SK-N-SH treated with all-trans-retinoic acid at 6 μM for 48 hours (cell line): ENCODE measurements at regions not wholly inside any gene's neighbourhood (a gene's known extent, or its start where the extent isn't known, plus 50 kb on each side); places are given as distances from the start of the nearest gene placed in this dataset.

Source experiments
- ATAC-seq: fragments of 200-7000 bp; cut with Tn5 transposase; 3 replicates; pipeline ENCODE4 v1.9.1; 2020; ENCODE audit warnings: mild to moderate bottlenecking, moderate library complexity
- ARNTL ChIP-seq: fragments of 450-650 bp; formaldehyde crosslinking; IDR thresholded peaks from 2 replicates; pipeline ENCODE4 v1.5.0; 2020; ENCODE audit warnings: low read depth, mild to moderate bottlenecking, moderate library complexity, borderline replicate concordance
- BACH2 ChIP-seq: fragments of 250-450 bp; sonication (Bioruptor Pico); IDR thresholded peaks from 2 replicates; pipeline ENCODE4 v1.9.0; 2021; ENCODE audit warnings: mild to moderate bottlenecking, borderline replicate concordance
- CSDC2 ChIP-seq: fragments of 250-450 bp; sonication (Bioruptor Pico); IDR thresholded peaks from 2 replicates; pipeline ENCODE4 v1.5.0; 2020; ENCODE audit warnings: mild to moderate bottlenecking, moderate library complexity
- ESRRG ChIP-seq: fragments of 250-450 bp; sonication (Bioruptor Pico); IDR thresholded peaks from 2 replicates; pipeline ENCODE4 v1.6.1; 2021; ENCODE audit warnings: mild to moderate bottlenecking
- GLIS3 ChIP-seq: fragments of 250-450 bp; sonication (Bioruptor Pico); IDR thresholded peaks from 2 replicates; pipeline ENCODE4 v1.5.0; 2020; ENCODE audit warnings: mild to moderate bottlenecking, moderate library complexity
- ISL1 ChIP-seq: fragments of 250-450 bp; sonication (Bioruptor Pico); IDR thresholded peaks from 2 replicates; pipeline ENCODE4 v2.1.2; 2022; ENCODE audit warnings: mild to moderate bottlenecking, moderate library complexity
- OSR1 ChIP-seq: fragments of 250-450 bp; sonication (Bioruptor Pico); IDR thresholded peaks from 2 replicates; pipeline ENCODE4 v1.8.0; 2022; ENCODE audit warnings: moderate library complexity, mild to moderate bottlenecking, inconsistent platforms
- POU6F1 ChIP-seq: fragments of 250-450 bp; sonication (Bioruptor Pico); IDR thresholded peaks from 2 replicates; pipeline ENCODE4 v1.8.0; 2021; ENCODE audit warnings: low read depth, mild to moderate bottlenecking, moderate library complexity, borderline replicate concordance
- PPARA ChIP-seq: fragments of 250-450 bp; sonication (Bioruptor Pico); IDR thresholded peaks from 2 replicates; pipeline ENCODE4 v1.5.0; 2020; ENCODE audit warnings: mild to moderate bottlenecking, borderline replicate concordance
- RARB ChIP-seq: fragments of 250-450 bp; sonication (Bioruptor Pico); IDR thresholded peaks from 2 replicates; pipeline ENCODE4 v1.8.0; 2021; ENCODE audit warnings: mild to moderate bottlenecking, moderate library complexity
- SNAI2 ChIP-seq: fragments of 250-450 bp; sonication (Bioruptor Pico); IDR thresholded peaks from 2 replicates; pipeline ENCODE4 v1.5.0; 2020; ENCODE audit warnings: mild to moderate bottlenecking, moderate library complexity
- TCF4 ChIP-seq: fragments of 250-450 bp; sonication (Bioruptor Pico); IDR thresholded peaks from 2 replicates; pipeline ENCODE4 v1.8.0; 2021; ENCODE audit warnings: mild to moderate bottlenecking, moderate library complexity, borderline replicate concordance
- TOX ChIP-seq: fragments of 250-450 bp; sonication (Bioruptor Pico); IDR thresholded peaks from 2 replicates; pipeline ENCODE4 v1.8.0; 2021; ENCODE audit warnings: mild to moderate bottlenecking, moderate library complexity, borderline replicate concordance
- ZC3H10 ChIP-seq: fragments of 250-450 bp; sonication (Bioruptor Pico); IDR thresholded peaks from 2 replicates; pipeline ENCODE4 v1.5.1; 2021; ENCODE audit warnings: mild to moderate bottlenecking, moderate library complexity
- ZFP3 ChIP-seq: fragments of 250-450 bp; sonication (Bioruptor Pico); IDR thresholded peaks from 2 replicates; pipeline ENCODE4 v1.5.0; 2020; ENCODE audit warnings: mild to moderate bottlenecking, moderate library complexity
- ZFP30 ChIP-seq: fragments of 450-650 bp; formaldehyde crosslinking; IDR thresholded peaks from 2 replicates; pipeline ENCODE4 v1.5.0; 2022; ENCODE audit warnings: mild to moderate bottlenecking, moderate library complexity
- ZNF565 ChIP-seq: fragments of 450-650 bp; formaldehyde crosslinking; conservative IDR thresholded peaks from 2 replicates; pipeline ENCODE4 v1.5.0; 2020; ENCODE audit warnings: low read depth, mild to moderate bottlenecking, moderate library complexity
- ZNF70 ChIP-seq: fragments of 450-650 bp; formaldehyde crosslinking; IDR thresholded peaks from 2 replicates; pipeline ENCODE4 v1.5.0; 2020; ENCODE audit warnings: mild to moderate bottlenecking, moderate library complexity
- ZNF8 ChIP-seq: fragments of 450-650 bp; formaldehyde crosslinking; IDR thresholded peaks from 2 replicates; pipeline ENCODE4 v1.5.0; 2020; ENCODE audit warnings: mild to moderate bottlenecking, moderate library complexity
- TF ChIP-seq, protein P1 (sequence below): fragments of 250-450 bp; sonication (Bioruptor Pico); IDR thresholded peaks from 2 replicates; pipeline ENCODE4 v1.5.0; 2020; ENCODE audit warnings: mild to moderate bottlenecking, moderate library complexity
- TF ChIP-seq, protein P2 (sequence below): fragments of 250-450 bp; sonication (Bioruptor Pico); IDR thresholded peaks from 2 replicates; pipeline ENCODE4 v1.5.1; 2020; ENCODE audit warnings: low read depth, mild to moderate bottlenecking, moderate library complexity
- TF ChIP-seq, protein P3 (sequence below): fragments of 250-450 bp; sonication (Bioruptor Pico); IDR thresholded peaks from 2 replicates; pipeline ENCODE4 v1.5.1; 2021; ENCODE audit warnings: mild to moderate bottlenecking, moderate library complexity

- no peak for TF ChIP-seq TCF4
- TF ChIP-seq BACH2 (CRISPR knock-in tag): no peak
- TF ChIP-seq, protein P1, sequence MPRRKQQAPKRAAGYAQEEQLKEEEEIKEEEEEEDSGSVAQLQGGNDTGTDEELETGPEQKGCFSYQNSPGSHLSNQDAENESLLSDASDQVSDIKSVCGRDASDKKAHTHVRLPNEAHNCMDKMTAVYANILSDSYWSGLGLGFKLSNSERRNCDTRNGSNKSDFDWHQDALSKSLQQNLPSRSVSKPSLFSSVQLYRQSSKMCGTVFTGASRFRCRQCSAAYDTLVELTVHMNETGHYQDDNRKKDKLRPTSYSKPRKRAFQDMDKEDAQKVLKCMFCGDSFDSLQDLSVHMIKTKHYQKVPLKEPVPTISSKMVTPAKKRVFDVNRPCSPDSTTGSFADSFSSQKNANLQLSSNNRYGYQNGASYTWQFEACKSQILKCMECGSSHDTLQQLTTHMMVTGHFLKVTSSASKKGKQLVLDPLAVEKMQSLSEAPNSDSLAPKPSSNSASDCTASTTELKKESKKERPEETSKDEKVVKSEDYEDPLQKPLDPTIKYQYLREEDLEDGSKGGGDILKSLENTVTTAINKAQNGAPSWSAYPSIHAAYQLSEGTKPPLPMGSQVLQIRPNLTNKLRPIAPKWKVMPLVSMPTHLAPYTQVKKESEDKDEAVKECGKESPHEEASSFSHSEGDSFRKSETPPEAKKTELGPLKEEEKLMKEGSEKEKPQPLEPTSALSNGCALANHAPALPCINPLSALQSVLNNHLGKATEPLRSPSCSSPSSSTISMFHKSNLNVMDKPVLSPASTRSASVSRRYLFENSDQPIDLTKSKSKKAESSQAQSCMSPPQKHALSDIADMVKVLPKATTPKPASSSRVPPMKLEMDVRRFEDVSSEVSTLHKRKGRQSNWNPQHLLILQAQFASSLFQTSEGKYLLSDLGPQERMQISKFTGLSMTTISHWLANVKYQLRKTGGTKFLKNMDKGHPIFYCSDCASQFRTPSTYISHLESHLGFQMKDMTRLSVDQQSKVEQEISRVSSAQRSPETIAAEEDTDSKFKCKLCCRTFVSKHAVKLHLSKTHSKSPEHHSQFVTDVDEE: no peak
- TF ChIP-seq, protein P2, sequence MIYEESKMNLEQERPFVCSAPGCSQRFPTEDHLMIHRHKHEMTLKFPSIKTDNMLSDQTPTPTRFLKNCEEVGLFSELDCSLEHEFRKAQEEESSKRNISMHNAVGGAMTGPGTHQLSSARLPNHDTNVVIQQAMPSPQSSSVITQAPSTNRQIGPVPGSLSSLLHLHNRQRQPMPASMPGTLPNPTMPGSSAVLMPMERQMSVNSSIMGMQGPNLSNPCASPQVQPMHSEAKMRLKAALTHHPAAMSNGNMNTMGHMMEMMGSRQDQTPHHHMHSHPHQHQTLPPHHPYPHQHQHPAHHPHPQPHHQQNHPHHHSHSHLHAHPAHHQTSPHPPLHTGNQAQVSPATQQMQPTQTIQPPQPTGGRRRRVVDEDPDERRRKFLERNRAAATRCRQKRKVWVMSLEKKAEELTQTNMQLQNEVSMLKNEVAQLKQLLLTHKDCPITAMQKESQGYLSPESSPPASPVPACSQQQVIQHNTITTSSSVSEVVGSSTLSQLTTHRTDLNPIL (CRISPR knock-in tag): no peak
- no peak for TF ChIP-seq TOX (CRISPR knock-in tag)
- no peak for TF ChIP-seq GLIS3 (CRISPR knock-in tag)
- TF ChIP-seq OSR1 (CRISPR knock-in tag): no peak
- TF ChIP-seq ZC3H10 (CRISPR knock-in tag): no peak
- TF ChIP-seq, all 23 proteins: peak for 0
- no peak for ATAC-seq
Observed at GRCh38 chr6:122222761-122223160, 176.7 kb upstream of the HSF2 start.

GRCh38 chr6:122223251-122223650 is 176.2 kb upstream of the HSF2 start:
- no peak for ATAC-seq
- no peak for TF ChIP-seq ARNTL (CRISPR knock-in tag)
- no peak for TF ChIP-seq ZFP3 (CRISPR knock-in tag)
- TF ChIP-seq TCF4: no peak
- TF ChIP-seq ZNF565 (CRISPR knock-in tag): no peak
- TF ChIP-seq SNAI2 (CRISPR knock-in tag): no peak
- TF ChIP-seq RARB (CRISPR knock-in tag): no peak
- no peak for TF ChIP-seq ISL1 (CRISPR knock-in tag)
- no peak for TF ChIP-seq TOX (CRISPR knock-in tag)
- TF ChIP-seq ZFP30: no peak
- no peak for TF ChIP-seq POU6F1
- no peak for TF ChIP-seq CSDC2
- no peak for TF ChIP-seq PPARA (CRISPR knock-in tag)
- no peak for TF ChIP-seq ESRRG (CRISPR knock-in tag)
- no peak for TF ChIP-seq ZC3H10 (CRISPR knock-in tag)
- no peak for TF ChIP-seq ZNF8

DNA sequence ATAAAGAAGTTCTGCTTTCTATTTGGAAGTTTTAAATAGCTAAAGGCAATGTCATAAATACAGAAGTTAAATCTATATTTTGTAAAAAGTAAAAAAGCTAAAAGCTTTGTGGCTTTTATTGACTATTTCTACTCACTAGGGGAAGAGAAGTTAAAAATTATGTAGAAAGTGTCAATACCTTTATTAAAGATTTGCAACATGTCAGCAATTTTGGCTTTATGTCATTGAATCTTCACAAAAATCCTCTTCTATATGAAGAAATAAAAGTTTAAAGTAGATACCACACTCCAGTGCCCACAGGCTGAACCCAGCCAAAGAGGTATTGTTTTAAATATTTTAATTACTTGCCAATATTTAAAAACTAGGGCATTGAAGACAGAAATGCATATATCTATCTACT is 160.6 kb upstream of the HSF2 start:
- TF ChIP-seq BACH2 (CRISPR knock-in tag) (no peak), ZFP30 (no peak), PPARA (CRISPR knock-in tag) (no peak), ZNF70 (no peak), TOX (CRISPR knock-in tag) (no peak), POU6F1 (no peak), ZNF8 (no peak), ISL1 (CRISPR knock-in tag) (no peak), ZC3H10 (CRISPR knock-in tag) (no peak), CSDC2 (no peak), ESRRG (CRISPR knock-in tag) (no peak)
- TF ChIP-seq, protein P1: no peak
- TF ChIP-seq, protein P2 (CRISPR knock-in tag): no peak
- TF ChIP-seq, protein P3, sequence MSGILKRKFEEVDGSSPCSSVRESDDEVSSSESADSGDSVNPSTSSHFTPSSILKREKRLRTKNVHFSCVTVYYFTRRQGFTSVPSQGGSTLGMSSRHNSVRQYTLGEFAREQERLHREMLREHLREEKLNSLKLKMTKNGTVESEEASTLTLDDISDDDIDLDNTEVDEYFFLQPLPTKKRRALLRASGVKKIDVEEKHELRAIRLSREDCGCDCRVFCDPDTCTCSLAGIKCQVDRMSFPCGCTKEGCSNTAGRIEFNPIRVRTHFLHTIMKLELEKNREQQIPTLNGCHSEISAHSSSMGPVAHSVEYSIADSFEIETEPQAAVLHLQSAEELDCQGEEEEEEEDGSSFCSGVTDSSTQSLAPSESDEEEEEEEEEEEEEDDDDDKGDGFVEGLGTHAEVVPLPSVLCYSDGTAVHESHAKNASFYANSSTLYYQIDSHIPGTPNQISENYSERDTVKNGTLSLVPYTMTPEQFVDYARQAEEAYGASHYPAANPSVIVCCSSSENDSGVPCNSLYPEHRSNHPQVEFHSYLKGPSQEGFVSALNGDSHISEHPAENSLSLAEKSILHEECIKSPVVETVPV (CRISPR knock-in tag): no peak
- ATAC-seq: no peak
